IMR-90 (cell line): ENCODE measurements at regions not wholly inside any gene's neighbourhood (a gene's known extent, or its start where the extent isn't known, plus 50 kb on each side); places are given as distances from the start of the nearest gene placed in this dataset.

Experiments
- ATAC-seq: fragments of 200-7000 bp; cut with Tn5 transposase; 2 replicates; pipeline ENCODE4 v1.9.1; 2020; ENCODE audit warnings: low read depth, mild to moderate bottlenecking, moderate library complexity
- BruUV-seq: library from RNA; stranded (reverse); fragments of 400-500 nt; replicated peaks from 2 replicates; lab custom pipeline; 2021; lab: Mats Ljungman, UMichigan
- CTCF ChIA-PET: fragments of 300-600 bp; formaldehyde crosslinking; extraction: SDS; loops from one replicate; lab custom pipeline; 2021; ENCODE audit warnings: antibody characterized with exemption; lab: Yijun Ruan, JAX
- POLR2A ChIA-PET: fragments of 300-600 bp; sonication (Branson Sonifier 250); formaldehyde crosslinking; loops from one replicate; lab custom pipeline; 2022; ENCODE audit warnings: antibody characterized with exemption; ENCODE audit not compliant: unreplicated experiment; lab: Charles Lee
- DNase-seq: peaks from one replicate; pipeline ENCODE4 v3.0.0; 2013
- H2AFZ ChIP-seq: replicated peaks from 2 replicates; pipeline ENCODE3; 2013; ENCODE audit warnings: low read length, mild to moderate bottlenecking; ENCODE audit not compliant: poor library complexity
- H2AK5ac ChIP-seq: 2 replicates; pipeline ENCODE4 v1.6.1; 2013; ENCODE audit warnings: low read depth, low read length, inconsistent platforms
- H2AK9ac ChIP-seq: replicated peaks from 2 replicates; pipeline ENCODE3; 2013; ENCODE audit warnings: mild to moderate bottlenecking, low read depth, low read length, moderate library complexity; ENCODE audit not compliant: poor library complexity
- H2BK120ac ChIP-seq: 2 replicates; pipeline ENCODE4 v1.6.1; 2013; ENCODE audit warnings: low read depth, low read length, inconsistent platforms
- H2BK15ac ChIP-seq: 3 replicates; pipeline ENCODE4 v1.6.1; 2013; ENCODE audit warnings: low read depth, low read length, inconsistent platforms
- H2BK20ac ChIP-seq: 2 replicates; pipeline ENCODE4 v1.6.1; 2013; ENCODE audit warnings: low read depth, mild to moderate bottlenecking, inconsistent platforms, low read length, moderate library complexity
- H2BK5ac ChIP-seq: 2 replicates; pipeline ENCODE4 v1.6.1; 2013; ENCODE audit warnings: mild to moderate bottlenecking, low read depth, low read length, inconsistent platforms; ENCODE audit not compliant: poor library complexity, severe bottlenecking
- H3K14ac ChIP-seq: replicated peaks from 2 replicates; pipeline ENCODE4 v1.6.1; 2013; ENCODE audit warnings: low read depth, low read length, inconsistent platforms
- H3K18ac ChIP-seq: 2 replicates; pipeline ENCODE4 v1.6.1; 2013; ENCODE audit warnings: low read depth, low read length, control low read depth
- H3K23ac ChIP-seq: 2 replicates; pipeline ENCODE4 v1.6.1; 2013; ENCODE audit warnings: low read depth, low read length, inconsistent platforms
- H3K27ac ChIP-seq: 2 replicates; pipeline ENCODE4 v1.5.1; 2013; ENCODE audit warnings: mild to moderate bottlenecking, control low read depth, low read length; ENCODE audit not compliant: insufficient read depth
- H3K27me3 ChIP-seq: 2 replicates; pipeline ENCODE4 v1.6.1; 2013; ENCODE audit warnings: low read length; ENCODE audit not compliant: control insufficient read depth, insufficient read depth
- H3K36me3 ChIP-seq: 2 replicates; pipeline ENCODE4 v1.6.1; 2013; ENCODE audit warnings: low read length, mixed read lengths; ENCODE audit not compliant: control insufficient read depth, insufficient read depth
- H3K4ac ChIP-seq: 2 replicates; pipeline ENCODE4 v1.6.1; 2013; ENCODE audit warnings: low read depth, low read length, inconsistent platforms
- H3K4me1 ChIP-seq: 2 replicates; pipeline ENCODE4 v1.6.1; 2013; ENCODE audit warnings: low read length, mixed read lengths; ENCODE audit not compliant: control insufficient read depth, insufficient read depth
- H3K4me2 ChIP-seq: 2 replicates; pipeline ENCODE4 v1.6.1; 2013; ENCODE audit warnings: low read depth, mild to moderate bottlenecking, control low read depth, low read length, moderate library complexity
- H3K4me3 ChIP-seq: 2 replicates; pipeline ENCODE4 v1.5.1; 2013; ENCODE audit warnings: low read depth, mild to moderate bottlenecking, control low read depth, low read length, moderate library complexity; ENCODE audit not compliant: insufficient read depth
- H3K56ac ChIP-seq: 2 replicates; pipeline ENCODE4 v1.6.1; 2013; ENCODE audit warnings: low read length, inconsistent platforms; ENCODE audit not compliant: insufficient read depth; ENCODE audit errors: extremely low read depth
- H3K79me1 ChIP-seq, 2 experiments: 2 replicates each; pipeline ENCODE4 v1.6.1; 2013; ENCODE audit warnings: low read length in 2 of 2, inconsistent platforms in 1 of 2, low read depth in 1 of 2
- H3K9ac ChIP-seq: 2 replicates; pipeline ENCODE4 v1.6.1; 2013; ENCODE audit warnings: low read depth, low read length, control low read depth
- H3K9me1 ChIP-seq: 2 replicates; pipeline ENCODE4 v1.6.1; 2013; ENCODE audit warnings: low read length, inconsistent platforms; ENCODE audit not compliant: insufficient read depth
- H3K9me3 ChIP-seq: 2 replicates; pipeline ENCODE4 v1.6.1; 2013; ENCODE audit warnings: low read length; ENCODE audit not compliant: control insufficient read depth, insufficient read depth
- H4K20me1 ChIP-seq: 2 replicates; pipeline ENCODE4 v1.6.1; 2013; ENCODE audit warnings: low read length, inconsistent platforms; ENCODE audit not compliant: insufficient read depth
- H4K5ac ChIP-seq: 2 replicates; pipeline ENCODE4 v1.6.1; 2013; ENCODE audit warnings: mild to moderate bottlenecking, low read depth, low read length, control low read depth
- H4K8ac ChIP-seq, 2 experiments: 2 replicates each; pipeline ENCODE4 v1.6.1; 2013; ENCODE audit warnings: low read depth in 2 of 2, low read length in 2 of 2, control low read depth in 1 of 2, inconsistent platforms in 1 of 2
- H4K91ac ChIP-seq: 2 replicates; pipeline ENCODE4 v1.6.1; 2013; ENCODE audit warnings: low read depth, low read length, inconsistent platforms; ENCODE audit not compliant: insufficient read depth
- FOS ChIP-seq: fragments of 150-350 bp; IDR thresholded peaks from 2 replicates; pipeline ENCODE4 v1.6.1; 2016; ENCODE audit warnings: low read depth, low read length
- MAZ ChIP-seq: IDR thresholded peaks from 2 replicates; pipeline ENCODE4 v1.6.1; 2012; ENCODE audit warnings: low read depth, mild to moderate bottlenecking, low read length, improper control_type of control experiment, moderate library complexity, borderline replicate concordance
- RAD21 ChIP-seq: IDR thresholded peaks from 2 replicates; pipeline ENCODE4 v1.6.1; 2012; ENCODE audit warnings: low read length, improper control_type of control experiment
- SMC3 ChIP-seq: fragments of 150-350 bp; IDR thresholded peaks from 2 replicates; pipeline ENCODE4 v1.6.1; 2016; ENCODE audit warnings: low read depth, mild to moderate bottlenecking, antibody characterized with exemption, low read length, moderate library complexity
- WGBS, 2 experiments: methylation state at CpG; one replicate each; pipeline versions ENCODE4 v1.1.5 to v1.1.7; 2013; ENCODE audit warnings: missing lambda C conversion rate in 2 of 2; ENCODE audit not compliant: insufficient read length in 1 of 2; ENCODE audit errors: extremely low coverage in 2 of 2; 5-methylcytosine and 5-hydroxymethylcytosine counted together
- dilution Hi-C: fragments of 300-500 bp; cut with HindIII; formaldehyde crosslinking; loops from one replicate; pipeline ENCODE4 v1.14.3; 2018; ENCODE audit warnings: low sequenced_read_pairs; ENCODE audit not compliant: unreplicated experiment
- in situ Hi-C: fragments of 300-500 bp; cut with MboI; formaldehyde crosslinking; loops from 3 replicates; pipeline ENCODE4 v1.14.3; 2019; ENCODE audit warnings: low sequenced_read_pairs, inconsistent platforms, mixed read lengths
- intact Hi-C: fragments of 100-400 bp; cut with micrococcal nuclease; formaldehyde crosslinking; loops from 2 replicates; pipeline ENCODE4 v1.10.0; 2022
- TF ChIP-seq, protein P1 (sequence below): fragments of 150-350 bp; IDR thresholded peaks from 2 replicates; pipeline ENCODE4 v1.6.1; 2016; ENCODE audit warnings: low read depth, mild to moderate bottlenecking, low read length, moderate library complexity, borderline replicate concordance

DNA sequence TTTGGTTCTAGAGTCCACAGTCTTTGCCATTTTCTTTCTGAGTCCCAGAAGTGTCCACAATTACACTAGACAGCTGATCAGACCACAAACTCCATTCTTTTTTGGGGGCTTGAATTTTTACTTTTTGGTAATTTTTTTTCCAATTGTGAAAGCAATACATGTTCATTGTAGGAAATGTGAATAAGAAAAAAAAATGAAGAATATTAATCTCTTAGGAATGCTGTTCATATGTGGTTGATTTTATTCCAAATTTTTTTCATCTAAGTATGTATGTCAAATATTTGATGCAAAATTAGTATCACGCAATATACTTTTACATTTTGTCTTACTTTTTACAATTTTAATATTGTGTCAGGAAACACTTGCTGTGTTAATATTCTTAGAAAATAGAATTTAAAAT is 76.4 kb upstream of the ETS2 start:
- DNase-seq: no peak
- no peak overlapping the region for H4K5ac ChIP-seq
- H4K91ac ChIP-seq: no peak overlapping the region
- no peak overlapping the region for H3K4ac ChIP-seq
- no CpG with 5 or more reads among the region's 1 CpG for WGBS, 2 experiments
- H2BK15ac ChIP-seq: no peak overlapping the region
- BruUV-seq: no TSS peak
- H2BK20ac ChIP-seq: no peak overlapping the region
- H3K9me1 ChIP-seq: no peaks in the 10 kb centered on the region
- POLR2A ChIA-PET: no interaction called here
- H3K4me2 ChIP-seq: no peak overlapping the region
- no peak overlapping the region for H3K56ac ChIP-seq
- no peak overlapping the region for H3K14ac ChIP-seq
- no peak overlapping the region for H3K23ac ChIP-seq
- no peak overlapping the region for H2AFZ ChIP-seq
- no peak overlapping the region for H2AK5ac ChIP-seq
- no peak overlapping the region for H2AK9ac ChIP-seq
- H2BK120ac ChIP-seq: no peak overlapping the region
- H3K4me1 ChIP-seq: no peaks in the 10 kb centered on the region
- intact Hi-C loops: no loop called here
- H3K36me3 ChIP-seq: no peaks in the 10 kb centered on the region
- H3K79me1 ChIP-seq: no peaks in the 10 kb centered on the region
- H3K9ac ChIP-seq: no peak overlapping the region
- no peak overlapping the region for H3K18ac ChIP-seq
- TF ChIP-seq SMC3 (no peak), RAD21 (no peak), MAZ (no peak), FOS (no peak)
- TF ChIP-seq, protein P1, sequence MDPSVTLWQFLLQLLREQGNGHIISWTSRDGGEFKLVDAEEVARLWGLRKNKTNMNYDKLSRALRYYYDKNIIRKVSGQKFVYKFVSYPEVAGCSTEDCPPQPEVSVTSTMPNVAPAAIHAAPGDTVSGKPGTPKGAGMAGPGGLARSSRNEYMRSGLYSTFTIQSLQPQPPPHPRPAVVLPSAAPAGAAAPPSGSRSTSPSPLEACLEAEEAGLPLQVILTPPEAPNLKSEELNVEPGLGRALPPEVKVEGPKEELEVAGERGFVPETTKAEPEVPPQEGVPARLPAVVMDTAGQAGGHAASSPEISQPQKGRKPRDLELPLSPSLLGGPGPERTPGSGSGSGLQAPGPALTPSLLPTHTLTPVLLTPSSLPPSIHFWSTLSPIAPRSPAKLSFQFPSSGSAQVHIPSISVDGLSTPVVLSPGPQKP: no peak
- no peak overlapping the region for H3K27ac ChIP-seq
- H3K4me3 ChIP-seq: no peak overlapping the region
- H3K9me3 ChIP-seq: peaks cover 13% of the 10 kb centered on the region
- no peak for ATAC-seq
- no peak overlapping the region for H2BK5ac ChIP-seq
- in situ Hi-C loops: no loop called here
- H4K8ac ChIP-seq: no peak overlapping the region
- H3K27me3 ChIP-seq: peaks cover 13% of the 10 kb centered on the region
- H4K20me1 ChIP-seq: no peaks in the 10 kb centered on the region
- dilution Hi-C loops: no loop called here
- CTCF ChIA-PET: interaction anchor here (2.3 kb wide), 1 partner anchor 409 kb away, joined by 8 read pairs; no protein-coding TSS in a partner anchor
